Smooth muscle cell (in vitro differentiated cells): ENCODE measurements at regions not wholly inside any gene's neighbourhood (a gene's known extent, or its start where the extent isn't known, plus 50 kb on each side); places are given as distances from the start of the nearest gene placed in this dataset.

Source experiments
- DNase-seq: peaks from one replicate; lab custom pipeline; 2025; ENCODE audit not compliant: unreplicated experiment; lab: John Stamatoyannopoulos, UW
- H2AFZ ChIP-seq: fragments of 200-600 bp; sonication (generic); 2 replicates; pipeline ENCODE4 v1.6.0; 2016; ENCODE audit warnings: antibody characterized with exemption, low read depth, mild to moderate bottlenecking
- H3F3A ChIP-seq: fragments of 200-600 bp; sonication (generic); 2 replicates; pipeline ENCODE4 v1.6.0; 2017; ENCODE audit warnings: antibody characterized with exemption, low read depth
- H3K27ac ChIP-seq: fragments of 200-600 bp; sonication (generic); 2 replicates; pipeline ENCODE4 v1.5.1; 2016; ENCODE audit warnings: low read depth, mild to moderate bottlenecking
- H3K27me3 ChIP-seq: fragments of 200-600 bp; sonication (generic); 2 replicates; pipeline ENCODE4 v1.6.1; 2016; ENCODE audit warnings: low read depth, mild to moderate bottlenecking
- H3K36me3 ChIP-seq: fragments of 200-600 bp; sonication (generic); 2 replicates; pipeline ENCODE4 v1.5.1; 2016; ENCODE audit warnings: low read depth
- H3K4me1 ChIP-seq: fragments of 200-600 bp; sonication (generic); 2 replicates; pipeline ENCODE4 v1.5.1; 2016; ENCODE audit warnings: low read depth
- H3K4me2 ChIP-seq: fragments of 200-600 bp; sonication (generic); 2 replicates; pipeline ENCODE4 v1.6.0; 2016; ENCODE audit warnings: mild to moderate bottlenecking
- H3K4me3 ChIP-seq: fragments of 200-600 bp; sonication (generic); 2 replicates; pipeline ENCODE4 v1.5.1; 2016; ENCODE audit warnings: mild to moderate bottlenecking
- H3K79me2 ChIP-seq: fragments of 200-600 bp; sonication (generic); 2 replicates; pipeline ENCODE4 v1.6.0; 2016; ENCODE audit warnings: low read depth, mild to moderate bottlenecking
- H3K9ac ChIP-seq: fragments of 200-600 bp; sonication (generic); 2 replicates; pipeline ENCODE4 v1.6.0; 2016; ENCODE audit warnings: low read depth
- H3K9me3 ChIP-seq: fragments of 200-600 bp; sonication (generic); replicated peaks from 2 replicates; pipeline ENCODE4 v1.5.1; 2016; ENCODE audit warnings: low read depth
- H4K20me1 ChIP-seq: fragments of 200-600 bp; sonication (generic); 2 replicates; pipeline ENCODE4 v1.6.0; 2016; ENCODE audit warnings: low read depth
- WGBS: methylation state at CpG from one replicate; pipeline ENCODE4 v1.1.7; 2016; ENCODE audit warnings: low lambda C conversion rate; 5-methylcytosine and 5-hydroxymethylcytosine counted together
- TF ChIP-seq, protein P1 (sequence below): fragments of 200-600 bp; sonication (generic); IDR thresholded peaks from 2 replicates; pipeline ENCODE4 v1.5.1; 2017; ENCODE audit warnings: borderline replicate concordance, mild to moderate bottlenecking, antibody characterized with exemption; ENCODE audit not compliant: insufficient read depth, poor library complexity, severe bottlenecking

DNA sequence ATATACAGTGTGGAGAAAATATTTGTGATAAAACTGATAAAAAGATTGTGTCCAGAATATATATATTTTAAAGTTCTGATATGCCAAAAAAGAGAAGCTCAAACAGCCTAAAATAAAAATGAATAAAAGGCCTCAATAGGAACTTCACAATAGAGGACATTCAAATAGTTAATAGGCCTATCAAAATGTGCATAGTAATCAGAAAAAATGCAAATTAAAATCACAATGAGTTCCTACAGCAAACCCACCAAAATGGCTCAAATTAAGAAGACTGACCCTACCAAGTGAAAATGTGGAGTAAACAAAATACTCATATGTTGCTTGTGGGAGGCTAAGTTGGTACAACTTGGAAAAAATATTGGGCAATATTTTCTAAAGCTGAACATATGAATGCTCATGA, 57.6 kb upstream of the COG2 start:
- H3K36me3 ChIP-seq: no peaks in the 10 kb centered on the region
- no peak for DNase-seq
- H3K9ac ChIP-seq: no peak overlapping the region
- H3K79me2 ChIP-seq: no peaks in the 10 kb centered on the region
- TF ChIP-seq, protein P1, sequence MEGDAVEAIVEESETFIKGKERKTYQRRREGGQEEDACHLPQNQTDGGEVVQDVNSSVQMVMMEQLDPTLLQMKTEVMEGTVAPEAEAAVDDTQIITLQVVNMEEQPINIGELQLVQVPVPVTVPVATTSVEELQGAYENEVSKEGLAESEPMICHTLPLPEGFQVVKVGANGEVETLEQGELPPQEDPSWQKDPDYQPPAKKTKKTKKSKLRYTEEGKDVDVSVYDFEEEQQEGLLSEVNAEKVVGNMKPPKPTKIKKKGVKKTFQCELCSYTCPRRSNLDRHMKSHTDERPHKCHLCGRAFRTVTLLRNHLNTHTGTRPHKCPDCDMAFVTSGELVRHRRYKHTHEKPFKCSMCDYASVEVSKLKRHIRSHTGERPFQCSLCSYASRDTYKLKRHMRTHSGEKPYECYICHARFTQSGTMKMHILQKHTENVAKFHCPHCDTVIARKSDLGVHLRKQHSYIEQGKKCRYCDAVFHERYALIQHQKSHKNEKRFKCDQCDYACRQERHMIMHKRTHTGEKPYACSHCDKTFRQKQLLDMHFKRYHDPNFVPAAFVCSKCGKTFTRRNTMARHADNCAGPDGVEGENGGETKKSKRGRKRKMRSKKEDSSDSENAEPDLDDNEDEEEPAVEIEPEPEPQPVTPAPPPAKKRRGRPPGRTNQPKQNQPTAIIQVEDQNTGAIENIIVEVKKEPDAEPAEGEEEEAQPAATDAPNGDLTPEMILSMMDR: no peak
- no peak overlapping the region for H2AFZ ChIP-seq
- H3K9me3 ChIP-seq: no peaks in the 10 kb centered on the region
- H3K27ac ChIP-seq: no peak overlapping the region
- no peak overlapping the region for H3K4me3 ChIP-seq
- peaks cover 4% of the 10 kb centered on the region for H3K27me3 ChIP-seq
- H3F3A ChIP-seq: no peaks in the 10 kb centered on the region
- no peaks in the 10 kb centered on the region for H3K4me1 ChIP-seq
- H4K20me1 ChIP-seq: no peaks in the 10 kb centered on the region
- no peak overlapping the region for H3K4me2 ChIP-seq

DNA sequence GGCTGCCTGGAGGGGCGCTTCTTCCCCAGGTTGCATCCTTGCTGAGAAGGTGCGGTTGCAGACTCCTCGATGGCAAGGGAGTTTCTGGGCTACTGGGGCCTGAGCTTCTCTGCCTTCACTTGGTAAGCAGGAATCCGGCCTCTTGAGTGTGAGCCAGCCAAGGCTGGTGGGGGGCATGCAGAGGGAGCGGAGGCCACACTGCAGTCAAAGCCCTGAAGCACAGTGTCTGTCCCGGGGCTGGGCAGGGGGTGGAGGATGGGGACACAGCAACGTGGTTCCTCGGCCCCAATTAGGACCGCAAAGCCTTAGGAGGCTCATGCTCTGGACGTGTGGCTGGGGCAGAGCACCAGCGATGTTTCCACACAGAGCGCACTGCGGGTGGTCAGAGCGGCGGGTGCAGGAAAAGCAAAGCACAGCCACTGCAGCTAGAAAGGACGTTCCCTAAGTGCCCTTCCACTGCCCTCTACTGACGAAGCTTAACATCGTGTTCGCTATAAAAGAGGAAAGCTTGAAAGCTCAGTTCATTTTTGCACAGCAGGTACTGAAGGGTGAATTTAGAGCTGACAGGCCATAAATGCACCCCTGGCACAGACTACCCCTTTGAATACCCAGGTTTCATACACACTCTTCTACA, 60.7 kb upstream of the COG2 start:
- H3K4me1 ChIP-seq: no peaks in the 10 kb centered on the region
- H3K36me3 ChIP-seq: no peaks in the 10 kb centered on the region
- no peak for DNase-seq
- TF ChIP-seq, protein P1: no peak
- H3K4me2 ChIP-seq: no peak overlapping the region
- H3F3A ChIP-seq: no peaks in the 10 kb centered on the region
- no peak overlapping the region for H3K4me3 ChIP-seq
- no peak overlapping the region for H3K27ac ChIP-seq
- peaks cover 6% of the 10 kb centered on the region for H3K27me3 ChIP-seq
- no peaks in the 10 kb centered on the region for H3K79me2 ChIP-seq
- no peak overlapping the region for H2AFZ ChIP-seq
- no peak overlapping the region for H3K9ac ChIP-seq
- no peaks in the 10 kb centered on the region for H3K9me3 ChIP-seq
- H4K20me1 ChIP-seq: no peaks in the 10 kb centered on the region
- WGBS: 83% methylated on average over 19 of the region's 19 CpGs

DNA sequence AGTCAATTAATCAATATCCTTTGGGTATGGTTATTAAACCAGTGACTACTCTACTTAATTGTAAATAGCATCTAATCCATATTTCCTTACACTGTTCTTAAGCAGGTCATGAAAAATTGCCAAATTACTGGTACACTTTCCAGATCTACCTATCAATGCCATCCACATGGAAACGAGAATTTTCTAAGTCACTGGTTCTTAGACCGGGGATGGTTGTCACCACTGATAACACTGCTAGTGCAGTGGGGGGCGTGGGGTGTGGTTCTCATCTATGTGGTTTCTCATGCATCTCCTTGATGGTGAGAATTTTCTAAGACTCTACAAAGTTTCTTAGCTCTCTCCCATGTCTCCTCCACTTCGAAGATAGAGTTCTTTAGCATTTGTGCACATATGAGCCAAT, 63.7 kb upstream of the COG2 start:
- 85% methylated on average over 4 of the region's 4 CpGs for WGBS
- Histone ChIP-seq H3K27me3 (peaks cover 13% of the 10 kb centered on the region), H3K27ac (no peak overlapping the region), H4K20me1 (no peaks in the 10 kb centered on the region), H3F3A (no peaks in the 10 kb centered on the region), H3K4me1 (no peaks in the 10 kb centered on the region), H3K9me3 (no peaks in the 10 kb centered on the region), H3K4me2 (no peak overlapping the region), H3K4me3 (no peak overlapping the region), H3K36me3 (no peaks in the 10 kb centered on the region), H3K9ac (no peak overlapping the region), H3K79me2 (no peaks in the 10 kb centered on the region), H2AFZ (no peak overlapping the region)
- TF ChIP-seq, protein P1: no peak
- DNase-seq: no peak

DNA sequence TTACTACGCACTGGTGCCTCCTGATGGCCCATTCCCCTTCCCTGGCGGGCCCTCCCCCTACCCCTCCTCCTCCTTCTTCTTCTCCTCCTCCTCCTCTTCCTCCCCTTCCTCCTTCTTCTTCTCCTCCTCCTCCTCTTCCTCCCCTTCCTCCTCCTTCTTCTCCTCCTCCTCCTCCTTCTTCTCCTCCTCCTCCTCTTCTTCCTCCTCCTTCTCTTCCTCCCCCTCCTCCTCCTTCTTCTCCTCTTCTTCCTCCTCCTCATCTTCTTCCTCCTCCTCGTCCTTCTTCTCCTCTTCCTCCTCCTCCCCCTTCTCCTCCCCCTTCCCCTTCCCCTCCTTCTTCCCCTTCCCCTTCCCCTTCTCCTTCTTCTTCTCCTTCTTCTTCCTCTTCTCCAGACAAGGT, 64.7 kb upstream of the COG2 start:
- WGBS: 75% methylated on average over 1 of the region's 3 CpGs
- Histone ChIP-seq H3K79me2 (no peaks in the 10 kb centered on the region), H3K9ac (no peak overlapping the region), H3K4me3 (no peak overlapping the region), H3K4me1 (no peaks in the 10 kb centered on the region), H3K27me3 (peaks cover 13% of the 10 kb centered on the region), H3K9me3 (no peaks in the 10 kb centered on the region), H3K4me2 (no peak overlapping the region), H2AFZ (no peak overlapping the region), H3K36me3 (no peaks in the 10 kb centered on the region), H3K27ac (no peak overlapping the region), H4K20me1 (no peaks in the 10 kb centered on the region), H3F3A (no peaks in the 10 kb centered on the region)
- TF ChIP-seq, protein P1: no peak
- no peak for DNase-seq
